NCI-H2227 (cell line): ENCODE measurements at regions not wholly inside any gene's neighbourhood (a gene's known extent, or its start where the extent isn't known, plus 50 kb on each side); places are given as distances from the start of the nearest gene placed in this dataset.
"Not testable (repeated sequence)": the region's sequence is repeated elsewhere in the genome, so short reads cannot be mapped to it uniquely, and the experiment has no call there.

ENCODE experiments used
- DNase-seq: peaks from one replicate; lab custom pipeline; 2025; ENCODE audit not compliant: unreplicated experiment; lab: John Stamatoyannopoulos, UW

DNA sequence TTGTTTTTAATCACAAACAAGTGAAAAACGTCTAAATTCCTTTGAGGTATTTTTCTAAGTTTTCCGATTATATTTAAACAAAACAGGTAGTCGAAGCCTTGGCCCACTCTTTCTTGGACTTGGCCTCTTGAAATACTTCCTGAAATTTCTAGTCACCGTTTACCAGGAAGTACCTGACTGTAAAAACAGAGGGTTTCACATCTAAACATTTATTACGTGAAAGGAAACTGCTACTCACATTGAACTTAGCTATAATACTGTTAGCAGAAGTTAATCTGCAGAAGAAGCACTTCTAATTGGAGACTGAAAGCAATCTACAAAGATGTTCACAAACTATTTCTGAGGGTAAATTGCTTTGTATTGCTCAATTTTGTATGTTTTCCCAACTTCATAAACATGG is 526.0 kb upstream of the ADGRL4 start:
- DNase-seq = no peak

DNA sequence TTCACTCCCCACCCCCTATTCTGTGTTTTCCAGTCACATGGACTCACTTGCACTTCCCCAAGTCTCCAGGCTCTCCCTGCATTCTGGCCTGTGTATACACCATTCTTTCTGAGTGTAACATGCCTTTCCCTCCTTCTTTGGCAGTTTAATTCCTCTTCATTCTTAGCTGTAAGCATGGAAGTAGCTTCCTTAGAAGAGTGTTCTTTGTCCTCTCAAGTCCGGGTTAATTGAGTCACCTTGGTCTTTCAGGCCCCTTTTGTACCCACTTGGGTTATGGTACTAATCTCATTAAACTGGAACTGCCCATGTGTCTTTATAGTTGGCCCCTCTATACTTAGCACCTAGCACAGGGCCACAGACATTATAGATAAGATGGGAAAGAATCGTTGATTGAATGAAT is 525.3 kb upstream of the ADGRL4 start:
- no peak for DNase-seq

DNA sequence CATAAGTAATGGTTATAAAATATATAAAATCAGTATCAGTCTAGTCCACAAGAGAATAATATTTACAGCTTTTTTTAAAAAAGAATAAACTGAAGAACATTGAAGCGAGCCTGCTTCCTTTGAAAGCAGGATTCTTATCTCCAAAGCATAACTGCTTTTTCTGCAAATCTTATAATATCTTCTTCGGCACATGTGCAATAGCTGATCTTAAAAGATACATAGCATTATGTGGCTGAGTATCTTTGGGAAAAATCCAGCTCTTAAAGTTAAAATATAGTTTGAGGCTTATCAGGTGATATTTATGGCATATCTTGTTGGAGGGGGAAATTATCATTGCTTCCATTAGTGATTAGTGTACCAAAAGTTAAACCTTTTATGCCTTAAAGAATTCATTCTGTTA is 523.9 kb upstream of the ADGRL4 start:
- no peak for DNase-seq

DNA sequence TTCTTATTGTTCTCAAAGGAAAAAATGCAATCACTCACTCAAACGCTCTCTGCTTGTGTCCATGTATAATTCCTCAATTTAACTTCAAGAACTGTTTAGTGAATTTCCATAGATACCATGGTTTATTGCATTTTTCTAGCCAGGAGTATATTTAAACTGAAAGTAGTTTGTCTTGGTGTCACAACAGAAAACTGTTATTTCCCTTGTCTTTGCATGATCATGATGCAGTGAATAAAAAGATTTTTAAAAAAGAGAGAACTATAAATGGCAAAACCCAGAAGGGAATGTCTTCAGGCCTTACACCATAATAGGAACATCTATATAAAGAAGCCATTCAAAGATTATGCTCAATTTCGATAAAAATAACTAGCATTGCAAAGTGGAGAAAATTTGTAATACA is 523.5 kb upstream of the ADGRL4 start:
- no peak for DNase-seq

DNA sequence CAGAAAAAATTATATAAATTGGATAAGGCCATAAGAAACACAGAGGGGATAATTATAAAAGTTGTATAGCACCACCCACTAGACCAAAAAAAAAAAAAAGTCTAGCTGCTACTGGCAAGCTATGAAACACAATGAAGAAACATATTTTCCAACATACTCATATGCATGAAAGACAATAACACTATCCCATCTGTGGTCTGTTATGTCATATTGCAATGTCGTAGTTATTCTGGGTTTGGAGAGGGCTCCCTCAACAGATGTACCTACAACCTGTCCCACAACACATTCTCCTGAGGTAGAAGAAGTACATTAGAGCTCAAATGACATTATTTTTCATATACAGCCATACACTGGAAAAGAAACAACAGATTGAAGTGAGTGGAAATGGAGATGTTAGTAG is 517.6 kb upstream of the ADGRL4 start:
- DNase-seq = no peak

DNA sequence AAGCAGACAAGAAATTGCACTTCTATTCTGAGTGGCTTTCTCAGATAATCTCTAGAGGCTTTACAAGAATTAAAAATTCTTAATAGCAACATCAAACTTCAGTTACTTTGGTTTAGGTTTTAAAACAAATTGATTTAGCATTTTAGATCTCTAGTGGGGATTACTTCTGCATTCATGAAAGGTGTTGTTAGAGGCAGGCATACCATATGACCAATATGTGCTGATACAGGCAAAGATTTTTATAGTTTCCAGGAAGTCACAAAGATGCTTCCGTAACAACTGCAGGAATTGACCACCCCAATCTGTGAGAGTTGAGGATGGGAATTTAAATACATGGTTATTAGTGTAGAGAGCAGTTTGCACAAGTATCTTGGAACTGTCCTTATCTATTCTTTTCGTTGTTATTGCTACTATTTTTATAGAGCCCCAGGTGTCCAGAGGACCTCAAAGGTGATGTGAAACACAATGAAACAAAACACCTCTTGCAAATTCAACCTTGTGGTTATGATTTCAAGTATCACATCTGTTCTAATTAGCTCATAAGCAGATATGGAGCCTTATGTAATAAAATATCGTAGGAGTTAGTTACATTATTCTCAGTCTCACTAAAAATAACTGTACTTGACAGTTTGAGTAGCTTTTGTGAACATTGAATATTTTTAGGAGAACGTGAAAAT is 512.7 kb upstream of the ADGRL4 start:
- no peak for DNase-seq

DNA sequence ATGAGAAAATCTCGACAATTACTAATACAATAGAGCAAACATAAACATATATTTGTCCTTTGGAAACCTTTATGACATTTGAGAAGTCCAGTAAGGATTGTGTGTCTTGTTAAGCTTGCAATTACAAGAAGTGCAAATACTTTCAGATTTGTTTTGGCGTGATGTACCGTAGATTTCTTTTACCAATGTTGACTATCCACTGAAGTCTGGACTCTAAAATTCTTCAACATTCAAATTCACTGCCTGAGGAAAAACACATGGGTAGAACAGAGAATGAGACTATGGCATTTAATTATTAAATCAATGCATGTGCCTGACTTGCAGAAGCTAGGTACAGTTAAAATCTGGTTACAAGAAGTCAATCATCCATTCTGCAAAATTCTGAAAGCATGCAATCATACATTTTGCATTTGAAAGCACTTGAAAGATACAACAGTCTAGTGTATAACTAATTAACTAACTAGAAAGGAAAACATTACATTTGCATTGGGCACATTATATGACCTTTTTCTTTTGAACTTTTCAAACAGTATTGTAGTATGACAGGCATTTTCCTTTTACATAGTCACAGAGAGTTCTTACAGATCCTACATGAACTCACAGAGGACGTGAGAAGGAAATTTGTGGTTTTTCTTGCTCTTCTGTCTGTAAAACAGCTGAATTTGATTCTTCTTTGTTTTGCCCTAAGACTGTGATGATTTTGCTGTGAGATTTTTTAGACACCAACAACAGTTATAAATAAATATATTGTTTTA is 511.1 kb upstream of the ADGRL4 start:
- no peak for DNase-seq

DNA sequence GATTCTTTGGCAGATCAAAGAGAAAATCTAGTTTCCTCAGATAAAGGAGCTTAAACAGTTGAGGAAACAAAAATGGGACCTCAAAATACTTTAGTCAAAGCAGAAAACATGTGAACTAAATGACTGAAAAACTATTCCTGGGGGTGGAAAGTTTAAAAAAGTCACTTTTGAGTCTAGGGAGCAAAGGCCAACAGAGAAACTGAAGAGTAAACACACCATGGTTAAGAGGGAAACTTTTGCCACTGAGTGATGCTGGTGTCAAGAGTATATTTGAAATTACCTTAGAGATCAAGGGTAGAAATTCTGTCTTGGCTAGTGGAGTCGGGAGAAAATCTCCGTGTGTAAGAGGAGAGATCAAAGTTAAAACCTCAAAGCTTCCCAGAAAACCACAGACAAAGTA is 501.2 kb upstream of the ADGRL4 start:
- DNase-seq = no peak

DNA sequence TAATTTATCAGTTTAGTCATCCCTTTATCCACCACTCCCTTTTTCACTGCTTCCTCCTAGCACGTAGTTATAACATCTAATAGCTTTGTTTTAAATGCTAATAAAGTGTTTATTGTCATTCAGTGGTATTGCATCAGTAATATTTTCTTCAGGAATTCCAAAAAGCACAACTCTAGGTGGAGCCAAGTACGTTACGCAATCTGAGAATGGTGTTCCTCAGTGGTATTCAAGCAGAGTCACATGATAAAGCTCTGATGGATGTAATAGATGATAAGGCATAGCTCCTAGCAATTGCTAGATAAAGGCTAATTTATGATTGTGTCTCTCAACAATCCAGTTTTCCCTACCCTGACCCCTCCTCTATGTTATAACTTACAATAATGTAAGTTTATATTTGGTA is 494.6 kb upstream of the ADGRL4 start:
- DNase-seq = no peak

DNA sequence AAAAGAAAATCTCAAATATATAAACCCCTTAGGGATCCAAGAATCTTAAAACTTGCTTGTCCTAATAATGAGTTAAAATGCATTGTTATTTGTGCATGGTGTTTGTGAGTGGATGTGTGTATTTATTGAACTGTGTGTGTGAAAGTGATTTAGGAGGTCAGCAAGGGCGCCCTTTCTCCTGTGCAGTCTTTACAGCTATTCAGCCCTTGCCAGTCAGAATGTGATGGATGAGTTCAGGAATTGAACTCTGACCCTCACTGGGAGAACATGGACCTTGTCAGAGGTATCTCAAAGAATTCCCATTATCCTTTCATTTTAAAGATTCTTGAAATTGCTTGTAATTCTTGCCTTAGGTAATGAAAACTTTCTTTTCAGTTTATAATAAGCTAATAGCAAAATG is 493.0 kb upstream of the ADGRL4 start:
- no peak for DNase-seq

DNA sequence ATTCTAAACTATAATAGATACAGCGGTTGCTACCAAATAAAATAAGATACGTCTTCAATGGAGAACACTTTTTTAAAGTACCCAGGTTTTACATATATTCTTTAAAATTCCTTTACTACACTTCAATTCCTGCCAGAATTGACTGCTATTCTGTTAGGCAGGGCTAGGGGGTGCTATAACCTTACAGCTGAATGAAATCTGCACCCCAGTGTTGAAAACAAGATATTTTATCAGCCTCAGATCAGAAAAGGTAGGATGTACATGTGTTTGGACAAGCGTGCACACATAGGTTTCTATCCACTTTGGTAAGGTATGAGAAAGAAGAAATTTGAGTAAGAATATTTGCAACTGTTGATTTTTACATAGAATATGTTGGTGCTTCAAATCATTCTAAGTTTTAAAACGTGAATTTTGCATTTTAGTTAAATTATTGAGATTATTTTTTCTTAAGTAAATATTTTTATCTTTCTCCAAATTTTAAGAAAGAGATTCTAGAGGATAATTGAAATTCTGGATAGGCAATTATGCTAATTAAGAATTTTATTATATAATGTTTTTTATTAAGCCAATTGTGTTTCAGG is 490.8 kb upstream of the ADGRL4 start:
- no peak for DNase-seq

DNA sequence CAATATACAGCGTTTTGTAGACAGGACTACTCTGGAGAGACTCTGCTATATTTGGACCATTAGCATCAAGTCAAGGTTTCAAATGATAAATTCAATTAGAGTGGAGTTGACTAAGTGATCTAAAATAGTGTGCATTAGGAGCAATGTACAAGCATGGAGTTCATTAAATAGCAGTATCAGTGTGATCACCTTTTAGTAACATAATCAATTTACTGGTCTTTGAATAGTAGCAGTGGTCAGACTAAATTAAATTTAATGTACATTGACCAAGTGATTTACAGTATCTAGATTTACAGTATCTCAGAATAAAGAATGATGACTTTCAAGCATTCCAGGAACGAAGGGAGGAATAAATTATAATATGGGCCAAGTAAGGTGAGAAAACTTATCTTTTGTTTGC is 489.6 kb upstream of the ADGRL4 start:
- no peak for DNase-seq

DNA sequence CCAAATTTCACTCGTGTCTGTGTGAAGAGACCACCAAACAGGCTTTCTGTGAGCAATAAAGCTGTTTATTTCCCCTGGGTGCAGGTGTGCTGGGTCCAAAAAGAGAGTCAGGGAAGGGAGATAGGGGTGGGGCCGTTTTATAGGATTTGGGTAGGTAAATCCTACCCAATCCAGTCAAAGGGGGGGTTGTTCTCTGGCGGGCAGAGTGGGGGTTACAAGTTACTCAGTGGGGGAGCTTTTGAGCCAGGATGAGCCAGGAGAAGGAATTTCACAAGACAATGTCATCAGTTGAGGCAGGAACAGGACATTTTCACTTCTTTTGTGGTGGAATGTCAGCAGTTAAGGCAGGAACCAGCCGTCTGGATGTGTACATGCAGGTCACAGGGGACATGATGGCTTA is 487.2 kb upstream of the ADGRL4 start:
- DNase-seq = not testable (repeated sequence)

DNA sequence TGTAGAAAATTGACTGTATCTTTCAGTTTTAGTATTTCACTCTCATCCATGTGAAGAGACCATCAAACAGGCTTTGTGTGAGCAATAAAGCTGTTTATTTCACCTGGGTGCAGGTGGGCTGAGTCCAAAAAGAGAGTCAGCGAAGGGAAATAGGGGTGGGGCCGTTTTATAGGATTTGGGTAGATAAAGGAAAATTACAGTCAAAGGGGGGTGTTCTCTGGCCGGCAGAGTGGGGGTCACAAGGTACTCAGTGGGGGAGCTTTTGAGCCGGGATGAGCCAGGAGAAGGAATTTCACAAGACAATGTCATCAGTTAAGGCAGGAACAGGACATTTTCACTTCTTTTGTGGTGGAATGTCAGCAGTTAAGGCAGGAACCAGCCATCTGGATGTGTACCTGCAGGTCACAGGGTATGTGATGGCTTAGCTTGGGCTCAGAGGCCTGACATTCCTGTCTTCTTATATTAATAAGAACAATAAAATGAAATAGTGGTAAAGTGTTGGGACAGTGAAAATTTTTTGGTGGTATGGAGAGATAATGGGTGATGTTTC is 482.1 kb upstream of the ADGRL4 start:
- DNase-seq = not testable (repeated sequence)

DNA sequence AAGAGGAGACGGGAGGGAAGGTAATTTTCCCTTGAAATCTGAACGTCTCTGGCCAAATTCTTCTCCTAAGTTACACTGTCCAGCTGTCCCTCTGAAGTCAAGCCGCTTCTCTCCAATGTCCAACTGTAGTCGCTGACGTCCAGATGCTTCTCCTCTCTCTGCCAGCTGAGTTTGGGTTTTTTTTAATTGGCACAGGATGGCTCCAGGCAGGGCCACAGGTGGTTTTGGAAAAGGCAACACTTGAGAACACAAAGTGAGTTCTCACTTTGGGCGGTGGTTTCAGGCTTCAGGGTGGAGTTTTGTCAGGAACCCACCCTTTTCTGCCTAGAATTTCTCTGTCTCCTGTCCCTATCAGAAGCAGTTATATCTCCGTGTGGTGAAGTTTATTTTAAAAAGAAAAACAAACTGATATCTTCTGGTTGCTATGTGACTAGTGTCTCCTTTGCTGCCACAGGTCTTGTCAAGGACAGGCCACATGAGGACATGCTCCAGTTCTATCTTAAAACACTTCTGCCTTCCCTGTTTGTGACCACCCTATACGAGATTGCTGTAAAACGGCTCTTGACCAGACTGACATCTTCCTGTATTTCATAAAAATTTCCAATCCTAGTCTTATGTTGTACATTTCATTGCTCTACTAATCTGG is 472.3 kb upstream of the ADGRL4 start:
- DNase-seq = no peak

DNA sequence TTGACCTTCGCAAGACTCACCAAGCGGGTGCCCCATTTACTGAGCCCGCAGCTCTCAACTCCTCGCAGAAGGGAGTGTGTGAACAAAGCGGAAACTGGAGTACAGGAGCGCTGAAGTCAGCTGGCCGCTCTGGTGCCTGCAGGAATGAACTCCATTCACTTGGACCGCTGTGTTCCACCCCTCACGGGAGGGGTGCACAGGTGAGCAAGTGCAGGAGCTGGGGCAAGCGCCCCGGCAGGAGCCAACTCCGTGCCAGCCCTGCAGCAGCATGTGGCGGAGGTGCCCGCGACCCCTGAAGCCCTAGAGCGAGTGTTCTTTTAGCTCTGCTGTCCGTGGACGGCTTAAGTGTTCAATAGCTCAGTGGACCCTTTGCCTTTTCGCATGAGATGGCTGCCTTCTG is 471.6 kb upstream of the ADGRL4 start:
- no peak for DNase-seq

DNA sequence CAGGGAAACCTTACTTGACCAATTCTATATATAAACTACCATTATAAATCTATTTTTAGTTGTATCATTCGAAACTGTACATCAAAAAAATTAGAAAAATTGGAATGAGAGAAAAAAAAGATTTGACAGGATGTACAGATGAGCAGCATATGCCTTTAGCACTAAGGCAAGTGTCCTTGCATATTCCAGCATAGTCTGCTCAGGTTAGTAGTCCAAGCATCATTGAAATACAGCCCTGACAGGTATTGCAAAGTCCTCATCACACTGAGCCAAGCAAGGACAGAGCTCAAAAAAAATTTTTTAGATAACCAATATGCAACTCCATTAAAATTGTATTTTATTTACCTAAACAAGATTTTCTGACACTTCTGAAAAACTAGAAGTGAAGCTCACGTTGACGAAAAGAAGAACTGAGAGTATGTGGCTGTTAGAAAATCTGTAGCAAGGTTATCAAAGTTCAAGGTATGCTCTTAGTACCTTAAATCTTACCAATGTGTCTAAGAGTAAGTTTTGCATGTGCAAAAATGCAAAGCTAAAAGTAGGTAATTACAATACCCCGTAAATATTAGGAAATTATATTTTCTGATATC is 465.6 kb upstream of the ADGRL4 start:
- DNase-seq = no peak

DNA sequence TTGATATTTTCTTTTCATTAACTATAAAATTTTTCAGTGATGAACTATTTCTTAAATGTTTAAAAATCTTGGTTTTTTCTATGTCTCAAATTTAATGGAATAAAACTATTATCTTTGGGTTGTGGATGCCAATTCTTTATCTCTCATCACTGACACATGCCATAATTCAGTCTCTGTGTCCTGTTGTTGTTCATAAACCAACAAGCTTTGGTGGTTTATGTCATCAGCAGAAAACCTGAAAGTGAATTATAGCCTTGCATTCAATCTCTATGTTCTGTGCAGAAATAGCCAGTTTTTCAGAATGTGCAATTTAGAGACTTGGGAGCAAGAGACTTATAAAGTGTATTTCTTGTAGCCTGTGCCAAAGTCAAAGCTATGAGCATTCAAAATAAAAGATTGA is 462.6 kb upstream of the ADGRL4 start:
- no peak for DNase-seq

DNA sequence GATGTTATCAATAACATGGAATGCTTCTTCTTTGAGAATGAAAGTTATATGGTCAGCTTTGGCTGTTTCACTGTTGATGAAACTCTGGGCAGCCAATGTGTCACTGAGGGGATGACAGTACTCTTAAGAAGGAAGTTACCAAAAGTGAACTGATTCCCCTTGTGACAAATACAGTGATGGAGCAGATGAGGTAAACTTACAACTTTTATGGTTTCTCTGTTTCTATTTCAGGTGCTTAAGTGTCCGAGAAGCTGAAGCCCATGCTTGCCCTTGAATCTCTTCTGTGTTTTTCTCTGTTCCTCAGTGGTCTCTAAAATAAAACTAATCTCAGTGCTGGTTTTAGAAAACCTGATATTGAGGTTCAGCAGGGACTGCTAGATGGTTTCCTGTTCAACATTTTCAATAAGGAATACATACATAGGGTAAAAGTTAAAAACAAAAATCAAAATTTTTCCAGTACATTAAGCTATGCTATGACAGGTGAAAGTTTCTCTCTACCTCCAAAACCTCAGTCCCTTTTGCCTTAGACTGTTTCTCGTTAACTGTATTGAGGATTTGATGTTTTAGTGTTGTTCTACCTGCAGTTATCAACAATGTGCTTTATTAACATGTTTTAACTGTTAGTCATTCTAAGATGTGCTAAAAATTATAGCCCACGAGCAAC is 454.4 kb upstream of the ADGRL4 start:
- DNase-seq = no peak

DNA sequence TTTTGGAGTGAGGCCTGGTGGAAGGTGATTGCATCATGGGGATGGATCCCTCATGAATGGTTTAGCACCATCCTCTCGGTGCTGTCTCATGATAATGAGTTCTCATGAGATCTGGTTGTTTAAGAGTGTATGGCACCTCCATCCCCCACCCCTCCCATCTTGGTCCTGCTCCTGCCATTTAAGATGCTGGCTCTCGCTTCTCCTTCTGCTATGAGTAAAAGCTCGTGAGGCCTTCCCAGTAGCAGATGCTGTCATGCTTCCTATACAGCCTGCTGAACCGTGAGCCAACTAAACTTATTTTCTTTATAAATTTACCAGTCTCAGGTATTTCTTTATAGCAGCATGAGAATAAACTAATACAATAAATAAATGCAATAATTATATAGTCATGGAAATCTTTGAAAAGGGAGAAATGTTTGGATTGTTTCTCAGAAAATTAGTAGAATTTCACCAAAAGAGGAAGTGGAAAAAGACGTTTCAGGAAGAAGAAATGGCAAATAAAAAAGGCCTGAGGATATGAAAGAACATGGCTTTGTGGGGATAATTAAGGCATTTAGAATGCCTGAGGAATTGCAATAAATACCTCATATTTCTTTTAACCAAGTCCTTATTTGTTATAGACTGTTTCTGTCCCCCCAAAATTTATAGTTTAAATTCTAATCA is 451.2 kb upstream of the ADGRL4 start:
- DNase-seq = no peak
